SH-SY5Y (cell line): ENCODE measurements at regions not wholly inside any gene's neighbourhood (a gene's known extent, or its start where the extent isn't known, plus 50 kb on each side); places are given as distances from the start of the nearest gene placed in this dataset.

ENCODE experiments used
- GATA2 ChIP-seq: IDR thresholded peaks from 2 replicates; pipeline ENCODE4 v1.6.1; 2011; ENCODE audit warnings: mild to moderate bottlenecking, low read depth, low read length
- GATA3 ChIP-seq: IDR thresholded peaks from 2 replicates; pipeline ENCODE4 v1.6.1; 2011; ENCODE audit warnings: low read depth, mild to moderate bottlenecking, low read length, moderate library complexity

DNA sequence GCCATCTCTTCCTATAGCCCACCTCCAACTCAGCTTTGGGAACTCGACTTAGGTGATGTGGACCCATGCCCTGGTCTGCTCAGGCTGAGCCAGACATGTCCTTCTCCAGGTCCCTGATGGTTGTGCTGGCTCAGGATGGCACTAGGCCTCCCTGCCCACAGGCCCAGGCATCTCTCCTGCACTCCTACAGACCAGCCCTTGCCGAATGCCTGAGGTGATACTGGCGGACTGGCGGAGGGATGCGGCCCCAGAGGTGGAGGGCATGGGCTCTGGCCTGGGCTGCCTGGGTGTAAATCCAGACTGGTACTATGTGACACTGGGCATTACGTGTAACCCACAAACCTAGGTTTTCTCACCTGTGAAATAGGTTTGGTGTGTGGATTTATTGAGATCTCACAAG, 352.8 kb downstream of the SHANK2 start:
- TF ChIP-seq GATA3 (no peak), GATA2 (no peak)

DNA sequence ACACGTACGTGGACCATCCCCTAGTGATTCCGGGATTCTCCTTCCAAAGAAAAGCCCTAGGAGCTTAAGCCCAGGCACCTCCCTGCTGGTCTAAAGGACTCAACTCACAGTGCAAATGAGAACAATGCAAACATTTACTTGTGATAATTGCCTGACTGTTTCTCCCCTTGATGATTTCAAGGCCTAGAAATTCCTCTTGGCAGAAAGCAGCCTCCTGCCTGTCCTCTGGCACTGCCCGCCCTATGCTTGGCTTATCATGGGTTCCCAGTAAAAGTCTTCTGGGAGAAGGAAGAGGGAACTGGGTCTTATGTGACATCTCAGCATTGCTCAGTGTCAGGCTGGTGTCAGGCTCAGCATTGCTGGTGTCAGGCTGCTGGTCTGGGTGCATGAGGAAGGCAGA, 351.8 kb downstream of the SHANK2 start:
- TF ChIP-seq GATA3 (no peak), GATA2 (no peak)

DNA sequence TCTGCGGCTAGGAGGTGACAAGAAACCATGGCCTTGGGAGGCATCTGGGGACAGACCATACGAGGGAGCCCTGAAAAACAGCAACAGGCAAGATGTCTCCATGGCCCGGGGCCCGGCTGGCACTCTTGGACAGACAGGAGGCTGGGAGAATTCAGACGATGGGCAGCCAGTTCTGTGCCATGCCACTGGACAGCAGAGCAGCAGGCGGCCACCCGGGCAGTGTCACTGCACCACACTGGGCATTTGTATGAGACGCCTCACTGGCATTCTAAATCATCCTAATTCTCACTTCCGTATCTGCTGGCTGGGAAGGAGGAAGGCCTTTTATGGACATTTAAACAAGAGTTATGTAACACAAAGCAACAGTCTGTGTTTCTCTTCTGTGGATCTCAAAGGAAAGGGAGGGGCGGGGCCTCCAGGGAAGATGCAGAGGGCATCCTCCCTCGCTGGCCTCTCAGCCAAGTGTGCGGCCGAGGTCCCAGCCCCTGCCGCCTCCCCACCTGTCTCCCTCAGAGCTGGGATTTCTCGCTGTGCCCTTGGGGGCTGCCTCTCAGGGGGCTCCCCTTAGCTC, 350.3 kb downstream of the SHANK2 start:
- TF ChIP-seq GATA2: no peak
- no peak for TF ChIP-seq GATA3

DNA sequence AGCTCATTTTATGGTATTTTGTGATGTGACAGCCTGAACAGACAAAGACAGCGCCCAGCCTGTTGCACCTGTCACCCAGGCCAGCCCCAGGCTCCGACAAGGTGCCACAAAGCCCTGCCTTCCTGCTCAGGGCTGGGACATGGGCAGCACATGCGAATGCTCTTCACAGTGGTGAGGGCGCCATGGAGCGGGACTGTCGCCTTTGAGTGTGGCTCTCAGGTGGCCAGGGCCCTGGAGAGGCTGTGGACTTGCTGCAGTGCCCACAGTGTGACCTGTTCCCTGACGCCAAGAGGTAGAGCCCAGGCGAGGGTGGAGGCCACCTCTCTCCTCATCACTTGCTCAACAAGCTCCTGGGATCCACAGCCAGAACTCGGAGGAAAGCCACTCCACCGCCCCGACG, 346.3 kb downstream of the SHANK2 start:
- TF ChIP-seq GATA3 (no peak), GATA2 (no peak)

DNA sequence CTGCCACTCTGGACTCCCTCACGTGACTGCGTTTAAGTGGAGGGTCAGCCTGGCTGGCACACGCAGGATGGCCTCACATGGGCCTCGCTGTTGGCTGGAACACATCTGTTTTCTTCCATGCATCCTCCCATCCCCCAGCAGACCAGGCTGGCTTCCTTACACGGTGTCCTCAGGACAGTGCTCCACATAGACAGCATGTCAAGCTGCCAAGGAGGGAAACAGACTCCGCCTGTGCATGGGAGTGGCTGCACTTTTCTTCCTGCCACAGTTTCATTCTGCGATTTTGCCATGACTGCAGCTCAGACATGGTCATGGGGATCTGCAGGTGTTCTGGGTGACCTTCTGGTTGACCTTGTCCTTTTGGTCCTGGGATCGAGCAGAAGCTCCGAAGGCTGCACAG, 344.2 kb downstream of the SHANK2 start:
- TF ChIP-seq GATA3 (no peak), GATA2 (no peak)

DNA sequence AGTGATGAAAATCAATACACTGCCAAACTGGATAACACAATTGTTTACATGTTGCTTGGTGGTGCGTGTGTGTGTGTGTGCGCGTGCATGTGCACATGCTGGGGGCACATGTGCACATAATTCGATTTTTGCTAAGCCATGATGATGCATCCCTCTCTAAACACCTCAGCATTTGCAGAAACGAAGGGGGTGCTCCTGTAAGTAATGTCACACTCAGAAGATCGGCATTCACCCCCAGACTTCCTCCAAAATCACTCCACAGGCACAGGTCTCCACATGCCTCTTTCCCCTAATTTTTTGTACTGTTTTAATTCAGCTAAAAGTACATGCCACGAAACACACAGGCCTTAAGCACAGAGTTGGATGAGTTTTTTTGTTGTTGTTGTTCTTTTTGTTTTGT, 341.5 kb downstream of the SHANK2 start:
- TF ChIP-seq GATA2: no peak
- TF ChIP-seq GATA3: no peak

DNA sequence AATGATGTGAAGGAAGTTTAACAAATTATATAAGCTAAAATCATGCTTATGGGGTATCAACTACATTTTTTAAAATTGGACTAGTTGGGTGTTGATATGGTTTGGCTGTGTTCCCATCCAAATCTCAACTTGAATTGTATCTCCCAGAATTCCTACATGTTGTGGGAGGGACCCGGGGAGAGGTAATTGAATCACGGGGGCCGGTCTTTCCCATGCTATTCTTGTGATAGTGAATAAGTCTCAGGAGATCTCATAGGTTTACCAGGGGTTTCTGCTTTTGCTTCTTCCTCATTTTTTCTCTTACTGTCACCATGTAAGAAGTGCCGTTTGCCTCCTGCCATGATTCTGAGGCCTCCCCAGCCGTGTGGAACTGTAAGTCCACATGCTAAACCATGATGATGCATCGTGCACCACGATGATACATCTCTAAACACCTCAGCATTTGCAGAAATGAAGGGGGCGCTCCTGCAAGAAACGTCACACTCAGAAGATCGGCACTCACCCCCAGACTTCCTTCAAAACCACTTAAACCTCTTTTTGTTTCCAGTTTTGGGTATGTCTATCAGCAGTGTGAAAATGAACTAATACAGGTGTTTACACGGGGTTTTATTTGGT, 340.0 kb downstream of the SHANK2 start:
- no peak for TF ChIP-seq GATA3
- TF ChIP-seq GATA2: no peak

DNA sequence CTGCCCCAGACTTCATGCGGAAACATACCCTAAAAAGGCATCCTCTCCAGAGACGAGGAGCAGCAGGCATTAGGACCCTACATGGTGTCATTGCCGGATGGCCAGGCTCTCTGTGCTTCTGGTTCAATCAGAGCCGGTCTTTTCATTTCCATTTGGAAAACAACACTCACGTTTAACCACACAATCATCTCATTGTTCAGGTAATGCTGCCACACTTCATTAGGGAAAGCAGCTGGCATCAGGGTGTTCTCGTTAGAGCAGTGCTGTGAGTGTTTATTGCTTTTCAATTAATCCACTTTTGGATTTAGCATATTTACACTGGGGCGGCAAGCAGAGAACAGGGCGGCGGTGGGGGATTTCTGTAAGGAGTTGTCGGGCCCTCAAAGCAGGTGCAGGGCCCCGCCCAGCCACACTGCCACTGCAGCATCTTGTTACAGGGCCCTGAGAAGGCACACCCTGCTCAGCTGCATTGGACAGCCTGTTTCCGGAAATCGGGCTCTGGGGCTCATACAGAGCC, 338.6 kb downstream of the SHANK2 start:
- TF ChIP-seq GATA2: no peak
- no peak for TF ChIP-seq GATA3

DNA sequence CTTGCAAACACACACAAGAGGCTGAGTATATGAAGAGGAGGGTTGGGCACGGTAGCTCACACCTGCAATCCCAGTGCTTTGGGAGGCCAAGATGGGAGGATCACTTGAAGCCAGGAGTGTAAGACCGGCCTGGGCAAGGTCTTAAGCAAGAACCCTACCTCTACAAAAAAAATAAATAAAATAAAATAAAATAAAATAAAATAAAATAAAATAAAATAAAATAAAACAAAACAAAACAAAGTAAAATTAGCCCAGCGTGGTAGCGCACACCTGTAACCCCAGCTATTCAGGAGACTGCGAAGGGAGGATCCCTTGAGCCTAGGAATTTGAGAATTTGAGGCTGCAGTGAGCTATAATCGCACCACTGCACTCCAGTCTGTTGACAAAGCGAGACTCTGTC, 337.9 kb downstream of the SHANK2 start:
- TF ChIP-seq GATA3: no peak
- TF ChIP-seq GATA2: no peak

DNA sequence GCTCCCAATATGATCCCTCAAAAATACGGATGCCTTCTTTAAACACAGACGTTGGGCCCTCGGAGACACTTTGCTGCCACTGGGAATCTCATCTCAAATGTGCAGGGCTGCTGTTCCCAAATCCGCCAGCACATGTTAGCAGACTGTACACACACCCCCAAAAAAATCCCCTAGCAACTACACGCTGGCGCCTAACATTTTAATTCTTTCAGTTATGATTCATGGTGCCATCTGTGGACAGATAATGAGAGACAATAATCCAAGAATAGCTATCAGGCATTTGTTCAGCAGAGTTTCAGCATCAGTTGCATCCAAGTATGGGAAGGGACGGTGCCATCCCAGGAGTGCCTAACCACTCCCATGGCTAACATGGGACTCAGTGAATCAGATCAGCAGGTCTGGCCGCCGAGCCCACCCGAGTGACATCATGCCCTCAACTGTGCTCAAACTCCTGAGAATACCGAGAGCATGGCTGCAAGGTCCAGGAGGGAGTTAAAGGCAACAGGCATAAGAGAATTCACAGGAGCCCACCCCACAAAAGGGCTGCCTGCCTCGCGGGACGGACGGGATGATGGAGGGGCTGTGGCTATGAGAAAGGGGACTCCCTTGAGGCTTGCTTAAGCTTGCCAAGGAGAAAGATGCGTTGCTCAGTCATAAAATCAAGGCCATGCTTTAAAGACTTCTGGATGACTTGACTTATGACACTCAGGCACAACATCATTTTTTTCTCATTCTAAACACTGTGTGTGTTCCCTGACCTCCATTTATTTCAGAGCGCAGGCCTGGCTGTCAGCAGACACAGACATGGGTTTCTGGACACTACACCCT, 337.0 kb downstream of the SHANK2 start:
- TF ChIP-seq GATA2 (no peak), GATA3 (no peak)

DNA sequence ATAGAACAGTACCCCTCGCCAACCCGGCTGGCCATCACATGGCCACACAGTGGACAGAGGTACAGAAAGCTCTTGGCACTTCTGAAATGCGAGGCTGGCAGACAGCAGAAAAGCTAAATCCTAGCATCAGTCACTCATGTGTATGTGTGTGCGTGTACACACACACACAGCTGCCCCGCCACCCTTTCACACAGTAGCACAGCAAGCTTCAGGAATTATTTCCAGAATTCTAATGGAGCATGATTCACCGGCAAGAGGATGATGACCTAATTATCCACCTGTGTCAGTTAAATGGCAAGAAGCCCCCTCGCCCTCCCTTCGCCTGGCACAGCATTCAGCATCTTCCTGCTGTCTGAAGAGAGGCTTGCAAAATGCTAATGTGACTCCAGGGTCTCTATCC, 336.0 kb downstream of the SHANK2 start:
- no peak for TF ChIP-seq GATA3
- no peak for TF ChIP-seq GATA2

DNA sequence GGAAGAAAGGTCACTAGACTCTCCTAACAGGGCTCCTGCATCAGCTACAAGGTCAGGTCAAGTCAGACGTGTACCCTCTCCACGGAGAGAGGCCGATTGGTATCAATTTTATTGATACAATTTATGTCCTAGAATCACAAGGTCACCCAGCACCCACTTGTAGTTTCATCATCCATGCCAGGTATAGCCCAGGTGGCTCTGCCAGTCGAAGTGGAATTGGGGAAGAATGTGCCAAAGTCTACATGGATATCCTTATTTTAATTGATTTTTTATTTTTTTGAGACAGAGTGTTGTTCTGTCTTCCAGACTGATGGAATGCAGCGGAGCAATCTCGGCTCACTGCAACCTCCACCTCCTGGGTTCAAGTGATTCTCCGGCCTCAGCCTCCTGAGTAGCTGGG, 334.1 kb downstream of the SHANK2 start:
- no peak for TF ChIP-seq GATA3
- TF ChIP-seq GATA2: no peak

DNA sequence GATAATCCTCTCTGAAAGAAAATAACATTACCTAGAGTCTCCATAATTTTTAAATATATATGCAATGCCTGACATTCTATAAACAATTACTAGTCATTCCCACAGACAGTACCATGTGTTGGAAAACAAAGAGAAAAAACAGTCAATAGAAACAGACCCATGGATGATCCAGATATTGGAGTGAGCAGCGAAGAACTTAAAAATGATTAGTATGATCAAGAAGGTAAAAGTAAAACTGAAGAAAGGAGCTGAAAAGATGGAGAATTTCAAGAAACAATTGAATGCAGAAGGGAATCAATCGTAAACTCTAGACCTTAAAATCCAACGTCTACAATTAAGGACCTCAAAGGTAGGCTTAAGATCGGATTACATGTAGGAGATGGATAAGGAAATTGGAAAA, 330.6 kb downstream of the SHANK2 start:
- TF ChIP-seq GATA2: no peak
- TF ChIP-seq GATA3: no peak

DNA sequence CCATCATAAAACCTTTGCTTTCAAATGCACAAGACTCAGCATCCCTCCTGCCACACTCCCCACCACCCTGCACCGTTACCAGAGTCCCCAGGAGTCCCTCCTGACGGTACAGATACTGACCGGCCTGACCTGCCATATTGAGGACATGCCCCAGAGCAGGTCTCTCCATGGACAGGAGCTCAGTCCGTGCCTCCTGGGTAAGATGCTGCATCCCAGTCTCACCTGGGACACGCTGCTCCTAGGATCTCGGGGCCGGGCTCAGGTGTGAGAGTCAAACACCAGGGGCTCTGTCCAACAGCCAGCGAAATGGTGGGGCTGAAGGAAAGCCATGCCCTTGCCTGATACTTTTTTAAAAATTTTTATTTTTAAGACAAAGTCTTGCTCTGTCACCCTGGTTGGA, 328.3 kb downstream of the SHANK2 start:
- TF ChIP-seq GATA3 (no peak), GATA2 (no peak)

DNA sequence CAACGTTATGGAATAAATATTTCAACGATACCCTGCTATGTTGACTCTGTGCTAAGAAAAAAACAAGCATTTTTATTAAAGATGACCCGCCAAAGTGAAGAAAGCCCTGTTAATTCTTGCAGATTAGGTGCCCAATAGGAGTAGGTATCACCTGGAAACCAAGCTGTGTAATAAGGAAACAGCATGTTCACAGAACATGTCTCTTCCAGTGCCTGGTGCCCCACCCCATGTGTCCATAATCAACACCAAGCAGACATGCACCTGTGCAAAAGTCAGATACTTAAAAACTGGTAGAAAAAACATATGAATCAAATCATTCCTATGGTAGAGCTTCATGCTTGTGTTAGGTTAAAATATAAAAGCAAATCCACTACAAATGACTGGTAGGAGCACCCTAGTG, 327.1 kb downstream of the SHANK2 start:
- TF ChIP-seq GATA2 (no peak), GATA3 (no peak)
